Neural cell (in vitro differentiated cells): ENCODE measurements at regions not wholly inside any gene's neighbourhood (a gene's known extent, or its start where the extent isn't known, plus 50 kb on each side); places are given as distances from the start of the nearest gene placed in this dataset.

ENCODE experiments used
- EZH2 ChIP-seq: fragments of 200-600, 300-800 bp; shearing (Covaris generic), sonication (generic); IDR thresholded peaks from 2 replicates; pipeline ENCODE4 v1.6.1; 2014; ENCODE audit warnings: antibody characterized with exemption, low read length, borderline replicate concordance, mild to moderate bottlenecking; ENCODE audit not compliant: insufficient read depth, poor library complexity, severe bottlenecking
- TF ChIP-seq, protein P1 (sequence below): fragments of 450-650 bp; IDR thresholded peaks from 2 replicates; pipeline ENCODE4 v1.5.1; 2014; ENCODE audit warnings: antibody characterized with exemption, mild to moderate bottlenecking, moderate library complexity; ENCODE audit not compliant: poor library complexity, severe bottlenecking

DNA sequence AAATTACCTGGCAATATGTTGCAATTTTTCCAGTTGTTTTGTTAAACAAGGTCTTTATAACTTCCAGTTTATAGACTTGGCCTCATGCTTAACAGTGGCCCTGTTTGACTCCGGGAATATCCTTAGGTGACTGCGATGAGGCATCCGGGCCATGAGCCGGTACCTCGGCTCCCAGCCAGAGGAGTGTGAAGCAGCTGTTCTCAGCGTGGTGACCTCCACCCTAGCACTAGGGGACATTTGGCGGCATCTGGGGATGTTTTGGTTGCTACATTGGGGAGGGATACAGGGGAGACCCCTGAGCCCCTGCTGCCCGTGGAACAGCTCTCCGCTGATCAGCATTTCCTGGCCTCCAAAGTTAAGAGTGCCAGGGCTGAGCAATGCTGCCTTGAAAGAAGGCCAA is 533.4 kb downstream of the IRX1 start:
- no peak for TF ChIP-seq EZH2
- TF ChIP-seq, protein P1, sequence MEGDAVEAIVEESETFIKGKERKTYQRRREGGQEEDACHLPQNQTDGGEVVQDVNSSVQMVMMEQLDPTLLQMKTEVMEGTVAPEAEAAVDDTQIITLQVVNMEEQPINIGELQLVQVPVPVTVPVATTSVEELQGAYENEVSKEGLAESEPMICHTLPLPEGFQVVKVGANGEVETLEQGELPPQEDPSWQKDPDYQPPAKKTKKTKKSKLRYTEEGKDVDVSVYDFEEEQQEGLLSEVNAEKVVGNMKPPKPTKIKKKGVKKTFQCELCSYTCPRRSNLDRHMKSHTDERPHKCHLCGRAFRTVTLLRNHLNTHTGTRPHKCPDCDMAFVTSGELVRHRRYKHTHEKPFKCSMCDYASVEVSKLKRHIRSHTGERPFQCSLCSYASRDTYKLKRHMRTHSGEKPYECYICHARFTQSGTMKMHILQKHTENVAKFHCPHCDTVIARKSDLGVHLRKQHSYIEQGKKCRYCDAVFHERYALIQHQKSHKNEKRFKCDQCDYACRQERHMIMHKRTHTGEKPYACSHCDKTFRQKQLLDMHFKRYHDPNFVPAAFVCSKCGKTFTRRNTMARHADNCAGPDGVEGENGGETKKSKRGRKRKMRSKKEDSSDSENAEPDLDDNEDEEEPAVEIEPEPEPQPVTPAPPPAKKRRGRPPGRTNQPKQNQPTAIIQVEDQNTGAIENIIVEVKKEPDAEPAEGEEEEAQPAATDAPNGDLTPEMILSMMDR: no peak
